ENCODE measurements at regions not wholly inside any gene's neighbourhood (a gene's known extent, or its start where the extent isn't known, plus 50 kb on each side); places are given as distances from the start of the nearest gene placed in this dataset.
A peak's percentile ranks its signal among the peaks of the same experiment; 100 is the strongest.

DNA sequence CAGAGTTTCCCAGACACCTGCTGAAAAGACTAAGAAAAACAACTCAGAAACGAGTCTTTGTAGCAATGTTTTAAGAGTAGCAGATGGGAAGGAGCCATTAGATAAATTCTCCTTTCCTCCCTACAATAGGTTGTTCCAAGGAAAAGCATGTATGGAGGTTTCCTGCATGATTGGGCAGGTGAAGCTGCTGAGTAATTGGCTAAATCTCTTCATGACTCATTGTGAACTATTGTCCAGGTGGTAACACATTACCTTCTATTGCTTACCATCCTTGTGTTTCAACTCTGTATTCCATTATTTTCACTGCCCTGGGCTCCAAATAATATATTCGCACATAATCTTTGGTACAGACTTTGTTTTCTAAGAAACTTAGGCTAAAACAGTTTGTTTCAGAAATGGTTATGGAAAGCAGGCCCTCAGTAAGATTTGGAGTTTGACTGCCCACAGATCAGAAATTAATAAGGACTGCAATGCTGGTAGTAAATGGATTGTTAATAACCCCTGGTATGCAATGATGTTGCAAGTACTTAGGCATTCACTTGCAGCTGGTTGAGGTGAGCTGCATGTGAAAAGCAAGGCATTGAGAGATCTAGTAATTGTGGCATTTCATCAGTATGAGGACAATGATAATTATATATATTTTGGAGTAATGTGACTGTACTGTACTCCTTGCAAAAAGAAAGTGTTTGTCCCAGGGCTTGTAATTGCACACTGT is 281.4 kb upstream of the VLDLR start:
- DNase-seq (ENCODE audit: low read depth), result peak; percentile 68
- TF ChIP-seq, protein P1, sequence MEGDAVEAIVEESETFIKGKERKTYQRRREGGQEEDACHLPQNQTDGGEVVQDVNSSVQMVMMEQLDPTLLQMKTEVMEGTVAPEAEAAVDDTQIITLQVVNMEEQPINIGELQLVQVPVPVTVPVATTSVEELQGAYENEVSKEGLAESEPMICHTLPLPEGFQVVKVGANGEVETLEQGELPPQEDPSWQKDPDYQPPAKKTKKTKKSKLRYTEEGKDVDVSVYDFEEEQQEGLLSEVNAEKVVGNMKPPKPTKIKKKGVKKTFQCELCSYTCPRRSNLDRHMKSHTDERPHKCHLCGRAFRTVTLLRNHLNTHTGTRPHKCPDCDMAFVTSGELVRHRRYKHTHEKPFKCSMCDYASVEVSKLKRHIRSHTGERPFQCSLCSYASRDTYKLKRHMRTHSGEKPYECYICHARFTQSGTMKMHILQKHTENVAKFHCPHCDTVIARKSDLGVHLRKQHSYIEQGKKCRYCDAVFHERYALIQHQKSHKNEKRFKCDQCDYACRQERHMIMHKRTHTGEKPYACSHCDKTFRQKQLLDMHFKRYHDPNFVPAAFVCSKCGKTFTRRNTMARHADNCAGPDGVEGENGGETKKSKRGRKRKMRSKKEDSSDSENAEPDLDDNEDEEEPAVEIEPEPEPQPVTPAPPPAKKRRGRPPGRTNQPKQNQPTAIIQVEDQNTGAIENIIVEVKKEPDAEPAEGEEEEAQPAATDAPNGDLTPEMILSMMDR (conservative IDR thresholded peaks at IDR 0.05; ENCODE audit: low read depth, low read length), result no peak
- H3K4me3 ChIP-seq (ENCODE audit: low read depth, low read length), result no peak overlapping the region

DNA sequence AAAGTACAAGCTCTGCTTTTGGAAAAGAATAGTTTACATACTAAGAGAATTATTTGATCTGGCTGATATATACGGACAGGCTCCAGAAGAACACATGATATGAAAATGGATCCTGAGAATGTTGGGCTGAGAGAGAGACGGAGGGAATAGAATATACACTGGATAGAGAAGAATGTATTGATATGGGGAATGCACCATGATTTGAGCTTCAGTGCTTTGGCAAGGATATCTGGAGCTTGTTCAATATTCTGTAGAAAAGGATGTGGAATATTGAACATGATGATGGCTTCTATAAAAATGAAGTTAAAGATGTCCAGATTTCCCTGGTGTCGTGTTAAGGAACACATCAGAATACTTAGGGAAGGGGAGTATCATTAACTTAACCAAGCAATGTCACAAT is 280.5 kb upstream of the VLDLR start:
- TF ChIP-seq, protein P1 (conservative IDR thresholded peaks at IDR 0.05; ENCODE audit: low read depth, low read length), result no peak
- no peak for DNase-seq (ENCODE audit: low read depth)
- no peak overlapping the region for H3K4me3 ChIP-seq (ENCODE audit: low read depth, low read length)

DNA sequence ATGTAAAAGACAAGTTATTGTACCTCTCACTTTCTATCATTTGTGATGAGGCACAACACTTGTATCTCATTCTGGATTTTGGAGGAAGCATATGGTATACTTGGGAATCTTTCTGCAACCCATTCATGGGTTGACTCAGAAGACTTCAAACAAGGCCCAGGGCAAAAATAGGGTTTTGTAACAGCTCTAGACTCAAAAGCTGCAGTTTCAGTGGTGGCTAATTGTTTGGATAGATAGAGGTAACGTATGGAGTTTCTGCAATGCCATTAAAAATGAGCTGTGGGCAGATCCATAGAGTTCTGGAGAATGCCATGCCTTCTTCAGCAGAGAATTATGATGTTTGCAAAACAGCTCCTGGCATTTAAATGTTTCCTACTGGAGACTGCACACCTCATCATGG is 279.6 kb upstream of the VLDLR start:
- TF ChIP-seq, protein P1 (conservative IDR thresholded peaks at IDR 0.05; ENCODE audit: low read depth, low read length), result no peak
- DNase-seq (ENCODE audit: low read depth), result no peak
- no peak overlapping the region for H3K4me3 ChIP-seq (ENCODE audit: low read depth, low read length)

DNA sequence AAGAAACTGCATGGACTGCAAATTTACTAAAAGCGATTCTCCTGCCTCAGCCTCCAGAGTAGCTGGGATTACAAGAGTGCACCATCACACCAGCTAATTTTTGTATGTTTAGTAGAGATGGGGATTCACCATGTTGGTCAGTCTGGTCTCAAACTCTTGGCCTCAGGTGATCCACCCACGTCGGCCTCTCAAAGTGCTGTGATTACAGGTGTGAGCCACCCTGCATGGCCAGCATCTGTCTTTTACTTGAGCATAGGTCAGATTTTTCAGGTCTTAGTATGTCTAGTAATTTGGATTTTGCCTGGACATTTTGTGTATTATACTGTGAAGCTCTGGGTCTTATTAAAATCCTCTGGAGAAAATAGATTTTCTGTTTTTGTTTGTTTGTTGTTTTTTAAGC is 277.8 kb upstream of the VLDLR start:
- TF ChIP-seq, protein P1 (conservative IDR thresholded peaks at IDR 0.05; ENCODE audit: low read depth, low read length), result no peak

DNA sequence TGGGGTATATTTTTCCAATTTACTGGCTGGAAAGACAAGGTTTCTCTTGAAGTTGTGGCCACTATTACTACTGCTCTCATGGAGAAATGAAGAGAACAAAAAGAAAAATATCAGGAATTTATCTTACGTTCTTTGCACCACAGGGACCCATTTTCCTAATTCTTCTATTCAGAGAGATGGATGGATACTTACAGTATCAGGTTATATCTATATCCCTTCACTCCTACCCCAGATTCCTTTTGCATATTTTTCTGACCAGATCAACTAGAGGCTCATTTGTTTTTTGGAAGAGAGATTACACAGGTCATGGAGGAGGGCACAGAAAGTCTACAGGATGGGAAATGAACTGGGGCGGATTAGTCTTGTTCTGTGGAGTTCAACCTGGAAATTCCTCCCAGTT is 277.2 kb upstream of the VLDLR start:
- TF ChIP-seq, protein P1 (conservative IDR thresholded peaks at IDR 0.05; ENCODE audit: low read depth, low read length), result no peak
- no peak for DNase-seq (ENCODE audit: low read depth)
- H3K4me3 ChIP-seq (ENCODE audit: low read depth, low read length), result no peak overlapping the region

More for the DNA sequence above, 277.8 kb upstream of the VLDLR start:
- no peak for DNase-seq (ENCODE audit: low read depth)
- no peak overlapping the region for H3K4me3 ChIP-seq (ENCODE audit: low read depth, low read length)

DNA sequence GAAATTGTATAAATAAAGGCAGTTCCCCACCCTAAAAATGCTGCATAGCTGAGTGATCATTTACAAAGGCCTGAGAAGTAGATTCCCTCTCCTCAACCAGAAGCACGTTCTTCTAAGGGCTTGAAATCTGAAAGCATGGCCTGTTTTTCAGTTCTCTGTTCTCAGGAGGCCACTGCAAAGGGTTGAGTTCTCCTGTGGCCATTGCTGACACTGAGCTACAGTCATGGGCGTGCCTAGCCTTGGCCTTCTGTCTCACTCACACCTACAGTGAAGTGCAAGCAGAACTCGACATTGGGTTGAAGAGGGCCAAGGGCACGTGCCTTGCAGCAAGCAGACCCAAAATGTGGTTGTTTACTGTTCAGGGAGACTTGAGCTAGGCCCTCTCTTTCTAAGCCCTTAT is 276.6 kb upstream of the VLDLR start:
- no peak overlapping the region for H3K4me3 ChIP-seq (ENCODE audit: low read depth, low read length)
- TF ChIP-seq, protein P1 (conservative IDR thresholded peaks at IDR 0.05; ENCODE audit: low read depth, low read length), result no peak
- no peak for DNase-seq (ENCODE audit: low read depth)

DNA sequence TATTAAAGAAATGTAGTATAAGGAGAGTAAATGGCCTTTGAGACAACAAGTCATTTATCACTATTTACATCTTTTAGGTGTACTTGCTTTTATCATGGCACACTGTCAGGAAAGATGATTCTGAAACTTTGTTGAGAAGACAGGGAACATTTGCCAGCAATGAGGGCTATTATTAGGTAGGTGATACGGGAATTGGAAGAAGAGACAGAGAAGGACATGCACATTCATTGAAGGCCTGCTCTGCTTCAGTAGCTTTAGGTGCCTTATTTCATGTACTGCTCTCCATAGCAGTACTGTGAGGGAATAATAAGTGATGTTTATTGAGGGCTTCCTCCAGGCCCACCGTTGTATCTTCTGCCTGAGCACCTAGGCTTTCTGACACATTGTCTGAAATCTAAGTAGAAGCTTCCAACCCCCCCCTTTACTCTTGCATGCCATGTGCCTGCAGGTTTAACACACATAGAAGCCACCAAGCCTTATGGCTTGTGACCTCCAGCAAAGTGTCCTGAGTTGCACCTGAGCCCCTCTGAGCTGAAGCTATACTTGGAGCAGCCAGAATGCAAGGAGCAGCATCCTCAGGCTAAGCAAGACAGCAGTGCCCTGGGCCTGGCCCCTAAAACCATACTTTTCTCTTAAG is 275.2 kb upstream of the VLDLR start:
- no peak overlapping the region for H3K4me3 ChIP-seq (ENCODE audit: low read depth, low read length)
- TF ChIP-seq, protein P1 (conservative IDR thresholded peaks at IDR 0.05; ENCODE audit: low read depth, low read length), result no peak
- DNase-seq (ENCODE audit: low read depth), result no peak

Data from epithelial cell of proximal tubule (primary cell).